WTC11 (cell line): ENCODE measurements at regions not wholly inside any gene's neighbourhood (a gene's known extent, or its start where the extent isn't known, plus 50 kb on each side); places are given as distances from the start of the nearest gene placed in this dataset.

Experiments
- ATAC-seq: fragments of 200-7000 bp; cut with Tn5 transposase; 2 replicates; pipeline ENCODE4 v1.10.0; 2021; ENCODE audit warnings: mild to moderate bottlenecking, moderate library complexity
- CTCF ChIA-PET: fragments of 300-600 bp; sonication (Branson Sonifier 250); formaldehyde crosslinking; loops from one replicate; lab custom pipeline; 2021; ENCODE audit warnings: antibody characterized with exemption; lab: Charles Lee
- POLR2A ChIA-PET: fragments of 350-600 bp; sonication (Branson Sonifier 250); formaldehyde crosslinking; loops from one replicate; lab custom pipeline; 2021; ENCODE audit warnings: antibody characterized with exemption; lab: Charles Lee
- DNase-seq: peaks from one replicate; pipeline ENCODE4 v3.0.0; 2021; ENCODE audit warnings: low spot score
- H3K27ac Mint-ChIP-seq: 2 replicates; pipeline ENCODE4 v1.8.0; 2021; ENCODE audit warnings: mixed read lengths
- H3K27me3 Mint-ChIP-seq: 2 replicates; pipeline ENCODE4 v1.8.0; 2021; ENCODE audit warnings: low read depth, mild to moderate bottlenecking, moderate library complexity, mixed read lengths
- H3K36me3 Mint-ChIP-seq: 2 replicates; pipeline ENCODE4 v1.8.0; 2021; ENCODE audit warnings: mixed read lengths
- H3K4me1 Mint-ChIP-seq: 2 replicates; pipeline ENCODE4 v1.8.0; 2022; ENCODE audit warnings: mixed read lengths
- H3K4me3 Mint-ChIP-seq: 2 replicates; pipeline ENCODE4 v1.8.0; 2021; ENCODE audit warnings: mild to moderate bottlenecking, moderate library complexity, mixed read lengths
- H3K9me3 Mint-ChIP-seq: 2 replicates; pipeline ENCODE4 v1.8.0; 2021; ENCODE audit warnings: mixed read lengths
- GTF2I ChIP-seq: fragments of 250-450 bp; sonication (Bioruptor Pico); conservative IDR thresholded peaks from 2 replicates; pipeline ENCODE4 v1.4.0; 2021; ENCODE audit warnings: mild to moderate bottlenecking
- IRF2 ChIP-seq: sonication (generic); formaldehyde crosslinking; IDR thresholded peaks from 2 replicates; pipeline ENCODE4 v1.8.0; 2022; ENCODE audit warnings: low read depth, missing genetic modification reagents, borderline replicate concordance
- NFATC4 ChIP-seq: fragments of 250-450 bp; sonication (Bioruptor Pico); IDR thresholded peaks from 2 replicates; pipeline ENCODE4 v1.9.0; 2021; ENCODE audit warnings: mild to moderate bottlenecking
- NFE2L1 ChIP-seq: sonication (generic); formaldehyde crosslinking; IDR thresholded peaks from 2 replicates; pipeline ENCODE4 v1.8.1; 2023; ENCODE audit warnings: missing genetic modification reagents
- TEAD4 ChIP-seq: sonication (generic); formaldehyde crosslinking; IDR thresholded peaks from 2 replicates; pipeline ENCODE4 v1.8.0; 2022; ENCODE audit warnings: mild to moderate bottlenecking, missing genetic modification reagents
- ZBTB21 ChIP-seq: sonication (generic); formaldehyde crosslinking; IDR thresholded peaks from 2 replicates; pipeline ENCODE4 v1.8.1; 2023; ENCODE audit warnings: mild to moderate bottlenecking, missing genetic modification reagents, borderline replicate concordance
- ZNF219 ChIP-seq: sonication (generic); formaldehyde crosslinking; IDR thresholded peaks from 2 replicates; pipeline ENCODE4 v1.8.0; 2023; ENCODE audit warnings: missing genetic modification reagents, mild to moderate bottlenecking, borderline replicate concordance
- TF ChIP-seq, protein P1 (sequence below): sonication (generic); formaldehyde crosslinking; IDR thresholded peaks from 2 replicates; pipeline ENCODE4 v1.8.0; 2022; ENCODE audit warnings: mild to moderate bottlenecking, missing genetic modification reagents
- TF ChIP-seq, protein P2 (sequence below): fragments of 250-450 bp; sonication (Bioruptor Pico); IDR thresholded peaks from 2 replicates; pipeline ENCODE4 v1.9.0; 2021; ENCODE audit warnings: mild to moderate bottlenecking, borderline replicate concordance
- TF ChIP-seq, protein P3 (sequence below): sonication (generic); formaldehyde crosslinking; IDR thresholded peaks from 2 replicates; pipeline ENCODE4 v1.8.1; 2023; ENCODE audit warnings: mild to moderate bottlenecking, missing genetic modification reagents, moderate library complexity
- TF ChIP-seq, protein P4 (sequence below): sonication (generic); formaldehyde crosslinking; IDR thresholded peaks from 2 replicates; pipeline ENCODE4 v1.8.1; 2023; ENCODE audit warnings: mild to moderate bottlenecking, missing genetic modification reagents
- TF ChIP-seq, protein P5 (sequence below): sonication (generic); formaldehyde crosslinking; conservative IDR thresholded peaks from 2 replicates; pipeline ENCODE4 v1.8.1; 2022; ENCODE audit warnings: mild to moderate bottlenecking, missing genetic modification reagents
- TF ChIP-seq, protein P6 (sequence below): sonication (generic); formaldehyde crosslinking; IDR thresholded peaks from 2 replicates; pipeline ENCODE4 v1.8.1; 2022; ENCODE audit warnings: mild to moderate bottlenecking, moderate library complexity, missing genetic modification reagents

DNA sequence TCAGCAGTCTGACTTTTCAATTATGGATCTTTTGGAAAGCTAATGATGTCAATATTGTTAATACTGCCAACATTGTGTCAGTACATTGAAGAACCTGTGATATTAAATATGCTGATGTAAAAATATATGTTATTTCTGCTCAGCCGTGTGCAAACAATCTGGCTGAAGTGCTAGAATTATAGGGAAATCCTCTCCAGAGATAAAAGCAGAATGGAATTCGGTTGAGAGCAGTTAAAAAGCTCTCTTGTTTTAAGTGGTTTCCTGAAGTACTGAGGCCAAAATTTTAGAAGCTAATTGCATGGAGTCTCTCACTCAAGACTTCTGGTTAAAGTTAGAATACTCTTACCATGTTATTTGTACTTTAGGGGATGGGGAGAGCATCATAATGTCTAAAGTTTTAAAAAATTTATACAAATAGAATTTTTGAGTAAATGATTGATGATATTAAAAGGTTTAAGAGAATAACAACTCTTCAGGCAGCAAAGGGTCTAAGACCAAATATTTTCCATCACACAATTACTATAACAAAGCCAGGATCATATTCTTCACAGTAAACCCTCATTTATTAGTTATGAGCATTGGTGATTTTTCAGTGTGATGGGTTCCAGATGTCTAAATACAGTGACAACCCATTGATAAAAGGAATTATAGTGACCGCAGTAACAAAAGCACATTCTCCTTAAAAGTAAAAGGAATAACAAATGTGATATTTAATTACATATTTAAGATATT is 834.2 kb upstream of the CXADR start:
- CTCF ChIA-PET, result interaction anchor here (0.5 kb wide), 1 partner anchor 1493 kb away, joined by 4 read pairs; no protein-coding TSS in a partner anchor
- DNase-seq (no peak), ATAC-seq (no peak)
- peaks cover 5% of the 10 kb centered on the region; the same call in 1 of the 2 replicates for H3K36me3 Mint-ChIP-seq
- POLR2A ChIA-PET, result interaction anchor here (0.6 kb wide), 1 partner anchor 570 kb away, joined by 3 read pairs; no protein-coding TSS in a partner anchor
- no peak overlapping the region for H3K27ac Mint-ChIP-seq
- no peaks in the 10 kb centered on the region for H3K4me1 Mint-ChIP-seq
- H3K9me3 Mint-ChIP-seq, result peaks cover 20% of the 10 kb centered on the region
- no peak overlapping the region for H3K4me3 Mint-ChIP-seq
- H3K27me3 Mint-ChIP-seq, result no peaks in the 10 kb centered on the region
- TF ChIP-seq ZNF219 (CRISPR knock-in tag) (no peak), TEAD4 (CRISPR knock-in tag) (no peak), ZBTB21 (CRISPR knock-in tag) (no peak)
- TF ChIP-seq, protein P1, sequence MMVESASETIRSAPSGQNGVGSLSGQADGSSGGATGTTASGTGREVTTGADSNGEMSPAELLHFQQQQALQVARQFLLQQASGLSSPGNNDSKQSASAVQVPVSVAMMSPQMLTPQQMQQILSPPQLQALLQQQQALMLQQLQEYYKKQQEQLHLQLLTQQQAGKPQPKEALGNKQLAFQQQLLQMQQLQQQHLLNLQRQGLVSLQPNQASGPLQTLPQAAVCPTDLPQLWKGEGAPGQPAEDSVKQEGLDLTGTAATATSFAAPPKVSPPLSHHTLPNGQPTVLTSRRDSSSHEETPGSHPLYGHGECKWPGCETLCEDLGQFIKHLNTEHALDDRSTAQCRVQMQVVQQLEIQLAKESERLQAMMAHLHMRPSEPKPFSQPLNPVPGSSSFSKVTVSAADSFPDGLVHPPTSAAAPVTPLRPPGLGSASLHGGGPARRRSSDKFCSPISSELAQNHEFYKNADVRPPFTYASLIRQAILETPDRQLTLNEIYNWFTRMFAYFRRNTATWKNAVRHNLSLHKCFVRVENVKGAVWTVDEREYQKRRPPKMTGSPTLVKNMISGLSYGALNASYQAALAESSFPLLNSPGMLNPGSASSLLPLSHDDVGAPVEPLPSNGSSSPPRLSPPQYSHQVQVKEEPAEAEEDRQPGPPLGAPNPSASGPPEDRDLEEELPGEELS (CRISPR knock-in tag), result no peak
- TF ChIP-seq, protein P2, sequence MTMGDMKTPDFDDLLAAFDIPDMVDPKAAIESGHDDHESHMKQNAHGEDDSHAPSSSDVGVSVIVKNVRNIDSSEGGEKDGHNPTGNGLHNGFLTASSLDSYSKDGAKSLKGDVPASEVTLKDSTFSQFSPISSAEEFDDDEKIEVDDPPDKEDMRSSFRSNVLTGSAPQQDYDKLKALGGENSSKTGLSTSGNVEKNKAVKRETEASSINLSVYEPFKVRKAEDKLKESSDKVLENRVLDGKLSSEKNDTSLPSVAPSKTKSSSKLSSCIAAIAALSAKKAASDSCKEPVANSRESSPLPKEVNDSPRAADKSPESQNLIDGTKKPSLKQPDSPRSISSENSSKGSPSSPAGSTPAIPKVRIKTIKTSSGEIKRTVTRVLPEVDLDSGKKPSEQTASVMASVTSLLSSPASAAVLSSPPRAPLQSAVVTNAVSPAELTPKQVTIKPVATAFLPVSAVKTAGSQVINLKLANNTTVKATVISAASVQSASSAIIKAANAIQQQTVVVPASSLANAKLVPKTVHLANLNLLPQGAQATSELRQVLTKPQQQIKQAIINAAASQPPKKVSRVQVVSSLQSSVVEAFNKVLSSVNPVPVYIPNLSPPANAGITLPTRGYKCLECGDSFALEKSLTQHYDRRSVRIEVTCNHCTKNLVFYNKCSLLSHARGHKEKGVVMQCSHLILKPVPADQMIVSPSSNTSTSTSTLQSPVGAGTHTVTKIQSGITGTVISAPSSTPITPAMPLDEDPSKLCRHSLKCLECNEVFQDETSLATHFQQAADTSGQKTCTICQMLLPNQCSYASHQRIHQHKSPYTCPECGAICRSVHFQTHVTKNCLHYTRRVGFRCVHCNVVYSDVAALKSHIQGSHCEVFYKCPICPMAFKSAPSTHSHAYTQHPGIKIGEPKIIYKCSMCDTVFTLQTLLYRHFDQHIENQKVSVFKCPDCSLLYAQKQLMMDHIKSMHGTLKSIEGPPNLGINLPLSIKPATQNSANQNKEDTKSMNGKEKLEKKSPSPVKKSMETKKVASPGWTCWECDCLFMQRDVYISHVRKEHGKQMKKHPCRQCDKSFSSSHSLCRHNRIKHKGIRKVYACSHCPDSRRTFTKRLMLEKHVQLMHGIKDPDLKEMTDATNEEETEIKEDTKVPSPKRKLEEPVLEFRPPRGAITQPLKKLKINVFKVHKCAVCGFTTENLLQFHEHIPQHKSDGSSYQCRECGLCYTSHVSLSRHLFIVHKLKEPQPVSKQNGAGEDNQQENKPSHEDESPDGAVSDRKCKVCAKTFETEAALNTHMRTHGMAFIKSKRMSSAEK, result no peak
- TF ChIP-seq, protein P3, sequence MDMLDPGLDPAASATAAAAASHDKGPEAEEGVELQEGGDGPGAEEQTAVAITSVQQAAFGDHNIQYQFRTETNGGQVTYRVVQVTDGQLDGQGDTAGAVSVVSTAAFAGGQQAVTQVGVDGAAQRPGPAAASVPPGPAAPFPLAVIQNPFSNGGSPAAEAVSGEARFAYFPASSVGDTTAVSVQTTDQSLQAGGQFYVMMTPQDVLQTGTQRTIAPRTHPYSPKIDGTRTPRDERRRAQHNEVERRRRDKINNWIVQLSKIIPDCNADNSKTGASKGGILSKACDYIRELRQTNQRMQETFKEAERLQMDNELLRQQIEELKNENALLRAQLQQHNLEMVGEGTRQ (CRISPR knock-in tag), result no peak

DNA sequence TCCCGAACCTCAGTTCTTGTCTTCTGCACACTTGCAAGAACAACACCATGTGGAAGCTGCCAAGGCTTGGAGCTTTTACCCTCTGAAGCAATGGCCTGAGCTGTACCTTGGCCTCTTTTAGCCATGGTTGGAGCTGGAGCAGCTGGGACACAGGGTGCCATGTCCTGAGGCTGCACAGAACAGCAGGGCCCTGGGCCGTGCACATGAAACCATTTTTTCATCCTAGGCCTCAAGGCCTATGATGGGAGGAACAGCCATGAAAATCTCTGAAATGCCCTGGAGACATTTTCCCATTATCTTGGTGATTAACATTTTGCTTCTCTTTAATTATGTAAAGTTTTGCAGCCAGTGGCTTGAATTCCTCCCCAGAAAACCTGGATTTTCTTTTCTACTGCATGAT is 817.8 kb upstream of the CXADR start:
- ATAC-seq (no peak), DNase-seq (no peak)
- ChIA-PET CTCF (no interaction called here), POLR2A (no interaction called here)
- Mint-ChIP-seq H3K27ac (no peak overlapping the region), H3K4me3 (no peak overlapping the region), H3K27me3 (no peaks in the 10 kb centered on the region; the same call in 1 of the 2 replicates), H3K36me3 (peaks cover 32% of the 10 kb centered on the region), H3K4me1 (no peaks in the 10 kb centered on the region), H3K9me3 (peaks cover 42% of the 10 kb centered on the region)
- TF ChIP-seq, protein P4, sequence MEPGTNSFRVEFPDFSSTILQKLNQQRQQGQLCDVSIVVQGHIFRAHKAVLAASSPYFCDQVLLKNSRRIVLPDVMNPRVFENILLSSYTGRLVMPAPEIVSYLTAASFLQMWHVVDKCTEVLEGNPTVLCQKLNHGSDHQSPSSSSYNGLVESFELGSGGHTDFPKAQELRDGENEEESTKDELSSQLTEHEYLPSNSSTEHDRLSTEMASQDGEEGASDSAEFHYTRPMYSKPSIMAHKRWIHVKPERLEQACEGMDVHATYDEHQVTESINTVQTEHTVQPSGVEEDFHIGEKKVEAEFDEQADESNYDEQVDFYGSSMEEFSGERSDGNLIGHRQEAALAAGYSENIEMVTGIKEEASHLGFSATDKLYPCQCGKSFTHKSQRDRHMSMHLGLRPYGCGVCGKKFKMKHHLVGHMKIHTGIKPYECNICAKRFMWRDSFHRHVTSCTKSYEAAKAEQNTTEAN (CRISPR knock-in tag), result no peak
- TF ChIP-seq IRF2 (CRISPR knock-in tag), result no peak
- TF ChIP-seq GTF2I (CRISPR knock-in tag), result no peak
- no peak for TF ChIP-seq NFE2L1 (CRISPR knock-in tag)
- TF ChIP-seq, protein P5, sequence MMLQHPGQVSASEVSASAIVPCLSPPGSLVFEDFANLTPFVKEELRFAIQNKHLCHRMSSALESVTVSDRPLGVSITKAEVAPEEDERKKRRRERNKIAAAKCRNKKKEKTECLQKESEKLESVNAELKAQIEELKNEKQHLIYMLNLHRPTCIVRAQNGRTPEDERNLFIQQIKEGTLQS, result no peak
- no peak for TF ChIP-seq NFATC4
- TF ChIP-seq, protein P6, sequence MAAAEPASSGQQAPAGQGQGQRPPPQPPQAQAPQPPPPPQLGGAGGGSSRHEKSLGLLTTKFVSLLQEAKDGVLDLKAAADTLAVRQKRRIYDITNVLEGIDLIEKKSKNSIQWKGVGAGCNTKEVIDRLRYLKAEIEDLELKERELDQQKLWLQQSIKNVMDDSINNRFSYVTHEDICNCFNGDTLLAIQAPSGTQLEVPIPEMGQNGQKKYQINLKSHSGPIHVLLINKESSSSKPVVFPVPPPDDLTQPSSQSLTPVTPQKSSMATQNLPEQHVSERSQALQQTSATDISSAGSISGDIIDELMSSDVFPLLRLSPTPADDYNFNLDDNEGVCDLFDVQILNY (CRISPR knock-in tag), result no peak
